HL-60 (cell line): ENCODE measurements at regions not wholly inside any gene's neighbourhood (a gene's known extent, or its start where the extent isn't known, plus 50 kb on each side); places are given as distances from the start of the nearest gene placed in this dataset.

Source experiments
- DNase-seq, 2 experiments: peaks; one replicate each; pipeline ENCODE4 v3.0.0-alpha.2; 2010 to 2020; ENCODE audit warnings: low read depth in 1 of 2, low spot score in 1 of 2
- H3K27ac ChIP-seq: fragments of 250-450 bp; sonication (Bioruptor Pico); replicated peaks from 2 replicates; pipeline ENCODE4 v1.5.1; 2020; ENCODE audit warnings: mild to moderate bottlenecking, moderate library complexity
- H3K27me3 ChIP-seq: fragments of 250-450 bp; sonication (Bioruptor Pico); 2 replicates; pipeline ENCODE4 v1.5.1; 2021; ENCODE audit warnings: mild to moderate bottlenecking, moderate library complexity; ENCODE audit not compliant: insufficient read depth, poor library complexity, severe bottlenecking
- H3K4me3 ChIP-seq: replicated peaks from 2 replicates; pipeline ENCODE4 v1.5.1; 2011; ENCODE audit warnings: mild to moderate bottlenecking, control low read depth, low read length; ENCODE audit not compliant: insufficient read depth
- GABPA ChIP-seq: IDR thresholded peaks from 2 replicates; pipeline ENCODE4 v1.6.1; 2012; ENCODE audit warnings: low read depth
- POLR2AphosphoS5 ChIP-seq: IDR thresholded peaks from 2 replicates; pipeline ENCODE4 v1.6.1; 2012; ENCODE audit warnings: low read depth
- SPI1 ChIP-seq: IDR thresholded peaks from 2 replicates; pipeline ENCODE4 v1.6.1; 2012; ENCODE audit warnings: low read depth, mild to moderate bottlenecking, borderline replicate concordance
- TF ChIP-seq, protein P1 (sequence below): IDR thresholded peaks from one replicate; pipeline ENCODE4 v1.5.1; 2011; ENCODE audit warnings: low read length, control low read depth, inconsistent platforms; ENCODE audit not compliant: insufficient read depth
- TF ChIP-seq, protein P2 (sequence below): IDR thresholded peaks from 2 replicates; pipeline ENCODE4 v1.6.1; 2012; ENCODE audit warnings: low read depth; ENCODE audit not compliant: insufficient replicate concordance

DNA sequence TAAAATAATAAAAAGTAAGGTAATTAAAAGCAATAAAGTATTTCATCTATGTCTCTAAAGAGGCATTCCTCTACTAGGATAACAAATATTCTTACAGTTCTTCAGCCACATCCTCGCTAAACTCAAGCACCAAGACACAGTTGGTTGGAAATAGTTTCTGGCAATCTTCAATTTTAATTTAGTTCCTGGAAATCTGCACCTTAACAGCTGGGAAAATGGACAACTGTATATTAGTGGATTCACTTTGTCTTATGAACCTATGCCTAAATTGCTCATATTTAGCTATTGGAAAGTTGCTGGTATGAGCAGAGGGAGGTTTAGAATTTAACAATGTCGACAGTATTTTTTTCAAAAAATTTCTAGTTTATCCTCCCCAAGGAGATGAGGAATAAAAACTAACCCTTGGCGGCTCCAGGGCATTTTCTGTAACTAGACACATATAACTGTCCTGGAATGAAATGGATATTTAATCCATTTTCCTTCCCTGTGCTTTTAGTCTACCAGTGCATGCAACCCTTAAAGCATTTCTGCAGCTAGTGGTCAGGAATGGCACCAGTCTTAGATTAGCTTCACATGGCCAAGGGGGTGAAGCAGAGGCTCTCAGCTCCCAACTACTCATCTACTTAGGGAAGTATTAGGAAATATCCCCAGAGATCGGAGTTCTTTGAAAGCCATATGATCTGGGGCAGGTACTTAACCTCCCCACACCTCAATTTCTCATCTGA lies 290.0 kb upstream of the THBS1 start:
- no peak for DNase-seq
- TF ChIP-seq POLR2AphosphoS5 (no peak), GABPA (no peak), SPI1 (no peak)
- TF ChIP-seq, protein P1, sequence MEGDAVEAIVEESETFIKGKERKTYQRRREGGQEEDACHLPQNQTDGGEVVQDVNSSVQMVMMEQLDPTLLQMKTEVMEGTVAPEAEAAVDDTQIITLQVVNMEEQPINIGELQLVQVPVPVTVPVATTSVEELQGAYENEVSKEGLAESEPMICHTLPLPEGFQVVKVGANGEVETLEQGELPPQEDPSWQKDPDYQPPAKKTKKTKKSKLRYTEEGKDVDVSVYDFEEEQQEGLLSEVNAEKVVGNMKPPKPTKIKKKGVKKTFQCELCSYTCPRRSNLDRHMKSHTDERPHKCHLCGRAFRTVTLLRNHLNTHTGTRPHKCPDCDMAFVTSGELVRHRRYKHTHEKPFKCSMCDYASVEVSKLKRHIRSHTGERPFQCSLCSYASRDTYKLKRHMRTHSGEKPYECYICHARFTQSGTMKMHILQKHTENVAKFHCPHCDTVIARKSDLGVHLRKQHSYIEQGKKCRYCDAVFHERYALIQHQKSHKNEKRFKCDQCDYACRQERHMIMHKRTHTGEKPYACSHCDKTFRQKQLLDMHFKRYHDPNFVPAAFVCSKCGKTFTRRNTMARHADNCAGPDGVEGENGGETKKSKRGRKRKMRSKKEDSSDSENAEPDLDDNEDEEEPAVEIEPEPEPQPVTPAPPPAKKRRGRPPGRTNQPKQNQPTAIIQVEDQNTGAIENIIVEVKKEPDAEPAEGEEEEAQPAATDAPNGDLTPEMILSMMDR = no peak
- TF ChIP-seq, protein P2, sequence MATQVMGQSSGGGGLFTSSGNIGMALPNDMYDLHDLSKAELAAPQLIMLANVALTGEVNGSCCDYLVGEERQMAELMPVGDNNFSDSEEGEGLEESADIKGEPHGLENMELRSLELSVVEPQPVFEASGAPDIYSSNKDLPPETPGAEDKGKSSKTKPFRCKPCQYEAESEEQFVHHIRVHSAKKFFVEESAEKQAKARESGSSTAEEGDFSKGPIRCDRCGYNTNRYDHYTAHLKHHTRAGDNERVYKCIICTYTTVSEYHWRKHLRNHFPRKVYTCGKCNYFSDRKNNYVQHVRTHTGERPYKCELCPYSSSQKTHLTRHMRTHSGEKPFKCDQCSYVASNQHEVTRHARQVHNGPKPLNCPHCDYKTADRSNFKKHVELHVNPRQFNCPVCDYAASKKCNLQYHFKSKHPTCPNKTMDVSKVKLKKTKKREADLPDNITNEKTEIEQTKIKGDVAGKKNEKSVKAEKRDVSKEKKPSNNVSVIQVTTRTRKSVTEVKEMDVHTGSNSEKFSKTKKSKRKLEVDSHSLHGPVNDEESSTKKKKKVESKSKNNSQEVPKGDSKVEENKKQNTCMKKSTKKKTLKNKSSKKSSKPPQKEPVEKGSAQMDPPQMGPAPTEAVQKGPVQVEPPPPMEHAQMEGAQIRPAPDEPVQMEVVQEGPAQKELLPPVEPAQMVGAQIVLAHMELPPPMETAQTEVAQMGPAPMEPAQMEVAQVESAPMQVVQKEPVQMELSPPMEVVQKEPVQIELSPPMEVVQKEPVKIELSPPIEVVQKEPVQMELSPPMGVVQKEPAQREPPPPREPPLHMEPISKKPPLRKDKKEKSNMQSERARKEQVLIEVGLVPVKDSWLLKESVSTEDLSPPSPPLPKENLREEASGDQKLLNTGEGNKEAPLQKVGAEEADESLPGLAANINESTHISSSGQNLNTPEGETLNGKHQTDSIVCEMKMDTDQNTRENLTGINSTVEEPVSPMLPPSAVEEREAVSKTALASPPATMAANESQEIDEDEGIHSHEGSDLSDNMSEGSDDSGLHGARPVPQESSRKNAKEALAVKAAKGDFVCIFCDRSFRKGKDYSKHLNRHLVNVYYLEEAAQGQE = no peak
- H3K4me3 ChIP-seq = no peak overlapping the region
- H3K27me3 ChIP-seq = no peaks in the 10 kb centered on the region
- H3K27ac ChIP-seq = no peak overlapping the region

DNA sequence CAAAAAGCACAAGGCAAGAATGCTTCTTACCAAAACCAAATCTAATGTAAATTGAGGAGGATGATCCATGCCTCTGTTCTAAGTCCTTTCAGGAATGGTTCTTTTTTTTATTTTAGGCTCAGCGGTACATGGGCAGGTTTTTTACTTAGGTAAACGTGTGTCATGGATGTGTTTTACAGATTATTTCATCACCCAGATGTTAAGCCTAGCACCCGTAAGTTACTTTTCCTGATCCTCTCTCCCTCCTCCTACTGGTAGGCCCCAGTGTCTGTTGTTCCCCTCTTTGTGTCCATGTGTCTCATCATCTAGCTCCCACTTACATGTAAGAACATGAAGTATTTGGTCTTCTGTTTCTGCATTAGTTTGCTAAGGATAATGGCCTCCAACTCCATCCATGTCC lies 289.2 kb upstream of the THBS1 start:
- no peak overlapping the region for H3K4me3 ChIP-seq
- DNase-seq = no peak
- TF ChIP-seq GABPA (no peak), SPI1 (no peak), POLR2AphosphoS5 (no peak)
- TF ChIP-seq, protein P1 = no peak
- TF ChIP-seq, protein P2 = no peak
- no peaks in the 10 kb centered on the region for H3K27me3 ChIP-seq
- H3K27ac ChIP-seq = no peak overlapping the region

DNA sequence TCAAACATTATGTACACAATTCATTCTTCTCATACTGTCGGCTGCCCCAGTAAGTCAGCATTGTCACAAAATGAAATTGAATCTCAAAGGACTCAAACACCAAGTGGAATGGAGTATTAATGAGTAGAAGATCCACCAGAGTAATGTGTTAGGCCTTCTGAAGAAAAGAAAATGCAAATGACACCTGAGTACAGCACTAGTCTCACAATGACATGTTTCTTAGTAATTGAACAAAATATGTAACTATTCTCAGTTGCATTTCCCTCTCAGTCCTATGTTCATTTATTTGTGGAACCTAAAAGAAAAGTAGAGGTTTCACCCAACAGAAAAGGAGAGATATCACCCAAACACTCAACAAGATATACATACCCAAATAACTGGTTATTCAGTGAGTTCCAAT lies 283.9 kb upstream of the THBS1 start:
- H3K27me3 ChIP-seq = peaks cover 5% of the 10 kb centered on the region
- TF ChIP-seq, protein P1 = no peak
- TF ChIP-seq POLR2AphosphoS5 = no peak
- H3K4me3 ChIP-seq = no peak overlapping the region
- H3K27ac ChIP-seq = no peak overlapping the region
- no peak for DNase-seq
